ENCODE measurements at regions not wholly inside any gene's neighbourhood (a gene's known extent, or its start where the extent isn't known, plus 50 kb on each side); places are given as distances from the start of the nearest gene placed in this dataset.
"Not testable (repeated sequence)": the region's sequence is repeated elsewhere in the genome, so short reads cannot be mapped to it uniquely, and the experiment has no call there.

GRCh38 chrX:131830400-131831184 lies 192.5 kb upstream of the STK26 start:
- FAIRE-seq (peak; percentile 96), DNase-seq (ENCODE audit: insufficient read length, low spot score) (no peak)
- TF ChIP-seq PAX5 (IDR thresholded peaks at IDR 0.05; ENCODE audit: insufficient read depth, low read length, severe bottlenecking) (no peak), POU2F2 (IDR thresholded peaks at IDR 0.05; ENCODE audit: low read depth, low read length) (0 out of 2 replicates have a peak, but pooled peaks have one; percentile 19), POLR2A (IDR thresholded peaks at IDR 0.05; ENCODE audit: low read depth, low read length) (peak; percentile 63; the same call in 1 of the 2 replicates), TAF1 (IDR thresholded peaks at IDR 0.05; ENCODE audit: low read depth, low read length) (peak; percentile 40; the same call in 1 of the 2 replicates), POLR2AphosphoS5 (IDR thresholded peaks at IDR 0.05; ENCODE audit: low read depth, low read length) (peak; percentile 77), SPI1 (IDR thresholded peaks at IDR 0.05; ENCODE audit: low read depth, low read length) (no peak)

- no peak for DNase-seq (ENCODE audit: insufficient read length, low spot score)
- TF ChIP-seq POU2F2 (IDR thresholded peaks at IDR 0.05; ENCODE audit: low read depth, low read length) (no peak), SPI1 (IDR thresholded peaks at IDR 0.05; ENCODE audit: low read depth, low read length) (peak; percentile 37; the same call in 1 of the 2 replicates)
- no peak for FAIRE-seq
Observed at GRCh38 chrX:131831185-131831520, 191.9 kb upstream of the STK26 start.

DNA sequence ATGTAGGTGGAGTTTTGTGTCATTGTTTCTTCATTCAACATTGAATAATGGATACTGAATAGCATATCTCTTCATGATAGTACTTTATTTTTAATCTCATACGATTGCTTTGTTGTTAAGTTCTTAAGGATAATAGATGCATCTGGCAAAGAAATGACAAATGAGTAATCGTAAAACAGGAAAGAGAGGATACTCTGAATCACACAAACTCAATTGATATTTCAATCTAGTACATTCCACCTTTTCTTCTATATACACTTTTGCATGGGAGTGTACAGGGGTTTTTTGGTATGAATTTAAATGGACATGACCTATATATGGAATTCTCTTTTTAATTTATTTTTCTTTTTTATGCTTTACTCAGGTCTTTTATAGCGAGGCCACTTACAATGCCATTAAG lies 186.9 kb upstream of the STK26 start:
- no peak for FAIRE-seq
- DNase-seq (ENCODE audit: insufficient read length, low spot score), result no peak
- TF ChIP-seq SPI1 (IDR thresholded peaks at IDR 0.05; ENCODE audit: low read depth, low read length), result no peak
- TF ChIP-seq POLR2AphosphoS5 (IDR thresholded peaks at IDR 0.05; ENCODE audit: low read depth, low read length), result no peak
- no peak for TF ChIP-seq POU2F2 (IDR thresholded peaks at IDR 0.05; ENCODE audit: low read depth, low read length)
- TF ChIP-seq PAX5 (IDR thresholded peaks at IDR 0.05; ENCODE audit: insufficient read depth, low read length, severe bottlenecking), result no peak

DNA sequence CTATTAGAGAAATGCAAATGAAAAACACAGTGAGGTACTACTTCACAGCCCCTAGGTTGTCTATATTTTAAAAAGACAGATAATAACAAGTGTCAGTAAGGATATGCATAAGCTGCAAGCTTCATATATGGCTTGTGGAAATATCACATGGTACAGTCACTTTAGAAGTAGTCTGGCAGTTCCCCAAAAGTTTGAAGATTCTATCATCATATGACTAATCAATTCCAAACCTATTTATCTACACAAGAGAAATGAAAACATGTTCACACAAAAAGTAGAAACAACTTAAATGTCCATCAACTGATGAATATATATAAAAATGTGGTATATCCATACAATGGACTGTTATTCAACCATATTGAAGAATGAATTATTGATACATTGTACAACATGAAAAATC lies 185.8 kb upstream of the STK26 start:
- DNase-seq (ENCODE audit: insufficient read length, low spot score) (no peak), FAIRE-seq (no peak)
- no peak for TF ChIP-seq POU2F2 (IDR thresholded peaks at IDR 0.05; ENCODE audit: low read depth, low read length)

- DNase-seq (ENCODE audit: insufficient read length, low spot score) (no peak), FAIRE-seq (peak; percentile 91)
- TF ChIP-seq SPI1 (IDR thresholded peaks at IDR 0.05; ENCODE audit: low read depth, low read length), result no peak
Observed at GRCh38 chrX:131840799-131841495, 182.2 kb upstream of the STK26 start.

DNA sequence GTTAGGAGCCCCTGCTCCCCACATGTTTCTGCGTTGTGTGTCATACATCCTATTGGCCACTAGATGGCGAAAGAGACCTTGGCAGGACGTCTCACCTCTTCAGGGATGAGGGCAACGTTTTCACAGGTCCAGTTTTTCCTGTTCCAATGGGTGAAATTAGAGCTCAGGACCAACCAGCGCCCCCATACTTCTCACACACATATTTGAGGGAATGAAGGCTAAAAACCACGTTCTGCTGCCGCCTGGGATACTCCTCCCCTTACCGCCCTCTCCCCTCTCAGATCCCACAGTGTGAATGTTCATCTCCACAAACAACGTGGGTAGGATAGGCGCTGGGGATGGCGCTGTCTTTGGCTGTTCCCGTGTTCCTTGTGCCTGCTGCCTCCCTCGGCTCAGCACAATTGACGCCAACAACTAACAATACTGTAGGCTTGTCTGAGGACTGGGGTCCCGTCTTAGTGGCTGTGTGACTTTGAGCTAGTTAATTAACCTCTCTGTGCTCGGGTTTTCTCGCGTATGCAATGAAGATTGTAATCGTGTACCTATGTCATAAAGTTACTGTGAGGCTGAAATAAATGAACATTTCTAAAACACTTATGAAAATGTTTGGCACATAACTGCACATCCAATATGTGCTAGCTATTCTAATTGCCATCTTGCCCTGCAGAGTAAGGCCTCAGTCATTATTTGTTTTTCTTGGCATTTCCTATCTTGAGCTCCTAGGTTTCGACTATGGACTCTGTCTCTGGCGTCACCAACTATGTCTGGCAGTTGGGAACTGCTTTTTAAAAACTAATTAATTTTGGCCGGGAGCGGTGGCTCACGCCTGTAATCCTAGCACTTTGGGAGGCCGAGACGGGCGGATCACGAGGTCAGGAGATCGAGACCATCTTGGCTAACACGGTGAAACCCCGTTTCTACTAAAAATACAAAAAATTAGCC lies 181.3 kb upstream of the STK26 start:
- TF ChIP-seq POLR2A (IDR thresholded peaks at IDR 0.05; ENCODE audit: low read depth, low read length) (no peak), POLR2AphosphoS5 (IDR thresholded peaks at IDR 0.05; ENCODE audit: low read depth, low read length) (no peak), TAF1 (IDR thresholded peaks at IDR 0.05; ENCODE audit: low read depth, low read length) (no peak), PAX5 (IDR thresholded peaks at IDR 0.05; ENCODE audit: insufficient read depth, low read length, severe bottlenecking) (no peak), POU2F2 (IDR thresholded peaks at IDR 0.05; ENCODE audit: low read depth, low read length) (no peak), SPI1 (IDR thresholded peaks at IDR 0.05; ENCODE audit: low read depth, low read length) (no peak)
- DNase-seq (ENCODE audit: insufficient read length, low spot score) (peak; percentile 35), FAIRE-seq (no peak)

DNA sequence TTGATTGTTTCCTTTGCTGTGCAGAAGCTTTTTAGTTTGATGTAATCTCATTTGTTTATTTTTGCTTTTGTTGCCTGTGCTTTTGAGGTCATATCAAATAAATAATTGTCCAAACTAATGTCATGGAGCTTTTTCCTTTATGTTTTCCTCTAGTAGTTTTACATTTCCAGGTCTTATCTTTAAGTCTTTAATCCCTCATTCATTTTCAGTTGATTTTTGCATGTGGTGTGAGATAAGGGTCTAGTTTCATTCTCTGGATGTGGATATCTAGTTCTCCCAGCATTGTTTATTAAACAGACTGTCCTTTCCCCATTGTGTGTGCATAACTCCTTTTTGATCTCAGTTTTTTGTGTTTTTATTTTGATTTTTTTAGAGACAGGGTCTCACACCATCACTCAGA lies 179.1 kb upstream of the STK26 start:
- TF ChIP-seq POU2F2 (IDR thresholded peaks at IDR 0.05; ENCODE audit: low read depth, low read length) (no peak), TAF1 (IDR thresholded peaks at IDR 0.05; ENCODE audit: low read depth, low read length) (no peak), SPI1 (IDR thresholded peaks at IDR 0.05; ENCODE audit: low read depth, low read length) (no peak), POLR2AphosphoS5 (IDR thresholded peaks at IDR 0.05; ENCODE audit: low read depth, low read length) (no peak), PAX5 (IDR thresholded peaks at IDR 0.05; ENCODE audit: insufficient read depth, low read length, severe bottlenecking) (no peak), POLR2A (IDR thresholded peaks at IDR 0.05; ENCODE audit: low read depth, low read length) (no peak)
- FAIRE-seq (no peak), DNase-seq (ENCODE audit: insufficient read length, low spot score) (no peak)

GRCh38 chrX:131845201-131845600 lies 177.9 kb upstream of the STK26 start:
- TF ChIP-seq TAF1 (IDR thresholded peaks at IDR 0.05; ENCODE audit: low read depth, low read length), result no peak
- no peak for TF ChIP-seq POU2F2 (IDR thresholded peaks at IDR 0.05; ENCODE audit: low read depth, low read length)
- TF ChIP-seq SPI1 (IDR thresholded peaks at IDR 0.05; ENCODE audit: low read depth, low read length), result no peak
- no peak for TF ChIP-seq POLR2AphosphoS5 (IDR thresholded peaks at IDR 0.05; ENCODE audit: low read depth, low read length)
- DNase-seq (ENCODE audit: insufficient read length, low spot score) (no peak), FAIRE-seq (no peak)

DNA sequence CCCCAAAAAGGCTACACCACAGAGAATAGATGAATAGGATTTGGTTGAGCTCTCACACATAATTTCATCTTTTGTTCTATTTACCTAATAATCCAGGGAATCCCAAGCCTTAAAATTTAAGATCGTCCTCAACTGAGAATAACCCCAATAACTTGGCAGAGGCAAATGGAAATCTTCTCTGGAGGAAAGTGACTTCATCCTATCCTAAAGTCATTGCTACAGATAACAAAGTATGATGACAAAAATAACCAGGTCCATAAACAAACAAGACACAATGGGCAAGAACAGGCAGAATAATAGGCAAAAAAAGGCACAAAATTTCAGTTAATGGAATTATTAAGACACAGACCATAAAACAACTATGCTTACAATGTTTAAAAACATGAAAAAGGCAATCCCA lies 177.3 kb upstream of the STK26 start:
- no peak for TF ChIP-seq SPI1 (IDR thresholded peaks at IDR 0.05; ENCODE audit: low read depth, low read length)
- no peak for TF ChIP-seq TAF1 (IDR thresholded peaks at IDR 0.05; ENCODE audit: low read depth, low read length)
- no peak for TF ChIP-seq POLR2A (IDR thresholded peaks at IDR 0.05; ENCODE audit: low read depth, low read length)
- no peak for TF ChIP-seq POLR2AphosphoS5 (IDR thresholded peaks at IDR 0.05; ENCODE audit: low read depth, low read length)
- no peak for TF ChIP-seq POU2F2 (IDR thresholded peaks at IDR 0.05; ENCODE audit: low read depth, low read length)
- no peak for TF ChIP-seq PAX5 (IDR thresholded peaks at IDR 0.05; ENCODE audit: insufficient read depth, low read length, severe bottlenecking)
- FAIRE-seq, result no peak
- no peak for DNase-seq (ENCODE audit: insufficient read length, low spot score)

DNA sequence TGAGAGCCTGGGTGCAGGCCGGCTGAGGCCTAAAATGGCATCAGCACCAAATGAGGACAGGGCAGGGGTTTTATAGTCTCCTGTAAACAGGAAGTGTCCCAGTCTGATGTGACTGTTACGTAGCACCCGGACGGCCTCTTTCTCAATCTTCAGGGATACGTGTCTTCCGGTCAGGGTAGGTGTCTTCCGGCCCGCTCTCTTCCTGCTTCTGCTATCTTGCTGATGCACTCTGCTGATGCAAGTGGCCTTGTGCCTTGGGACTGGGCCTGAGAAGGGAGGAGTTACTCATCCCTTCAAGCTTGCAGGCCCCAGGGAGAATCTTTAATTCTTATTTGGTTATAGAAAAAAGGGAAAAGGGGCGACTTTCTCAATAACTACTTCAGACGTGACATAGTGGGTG lies 172.1 kb upstream of the STK26 start:
- FAIRE-seq; DNase-seq (ENCODE audit: insufficient read length, low spot score): not testable (repeated sequence)
